ENCODE measurements at regions not wholly inside any gene's neighbourhood (a gene's known extent, or its start where the extent isn't known, plus 50 kb on each side); places are given as distances from the start of the nearest gene placed in this dataset.

- DNase-seq = no peak
These were observed 682.4 kb upstream of the ADAMTS5 start for GRCh38 chr21:27649323-27649722.

- no peak for DNase-seq
These were observed 681.7 kb upstream of the ADAMTS5 start for GRCh38 chr21:27648560-27648959.

GRCh38 chr21:27647921-27648320 lies 681.0 kb upstream of the ADAMTS5 start:
- no peak for DNase-seq

- no peak for DNase-seq
These were observed 680.5 kb upstream of the ADAMTS5 start for GRCh38 chr21:27647401-27647800.

- DNase-seq = no peak
These were observed 679.8 kb upstream of the ADAMTS5 start for GRCh38 chr21:27646691-27647090.

GRCh38 chr21:27646056-27646455 lies 679.2 kb upstream of the ADAMTS5 start:
- no peak for DNase-seq

GRCh38 chr21:27645285-27645684 lies 678.4 kb upstream of the ADAMTS5 start:
- no peak for DNase-seq

GRCh38 chr21:27643326-27643725 lies 676.4 kb upstream of the ADAMTS5 start:
- no peak for DNase-seq

- no peak for DNase-seq
These were observed 672.4 kb upstream of the ADAMTS5 start for GRCh38 chr21:27639286-27639685.

GRCh38 chr21:27636656-27637055 lies 669.8 kb upstream of the ADAMTS5 start:
- no peak for DNase-seq

- no peak for DNase-seq
These were observed 666.7 kb upstream of the ADAMTS5 start for GRCh38 chr21:27633631-27634030.

GRCh38 chr21:27631471-27631870 lies 664.6 kb upstream of the ADAMTS5 start:
- DNase-seq = no peak

GRCh38 chr21:27622631-27623030 lies 655.7 kb upstream of the ADAMTS5 start:
- no peak for DNase-seq

GRCh38 chr21:27614231-27614630 lies 647.3 kb upstream of the ADAMTS5 start:
- no peak for DNase-seq

- DNase-seq = no peak
These were observed 639.5 kb upstream of the ADAMTS5 start for GRCh38 chr21:27606422-27606821.

- DNase-seq = no peak
These were observed 629.3 kb upstream of the ADAMTS5 start for GRCh38 chr21:27596196-27596595.

GRCh38 chr21:27595716-27596115 lies 628.8 kb upstream of the ADAMTS5 start:
- no peak for DNase-seq

- DNase-seq = no peak
These were observed 623.4 kb upstream of the ADAMTS5 start for GRCh38 chr21:27590271-27590670.

- DNase-seq = no peak
These were observed 622.9 kb upstream of the ADAMTS5 start for GRCh38 chr21:27589781-27590180.

GRCh38 chr21:27586986-27587385 lies 620.1 kb upstream of the ADAMTS5 start:
- DNase-seq = no peak

- no peak for DNase-seq
These were observed 619.4 kb upstream of the ADAMTS5 start for GRCh38 chr21:27586326-27586725.

- DNase-seq = no peak
These were observed 617.4 kb upstream of the ADAMTS5 start for GRCh38 chr21:27584256-27584655.

GRCh38 chr21:27582948-27583430 lies 616.1 kb upstream of the ADAMTS5 start:
- no peak for DNase-seq

- no peak for DNase-seq
These were observed 615.5 kb upstream of the ADAMTS5 start for GRCh38 chr21:27582246-27582947.

- no peak for DNase-seq
These were observed 614.3 kb upstream of the ADAMTS5 start for GRCh38 chr21:27581168-27581567.
